PC-9 (cell line): ENCODE measurements at regions not wholly inside any gene's neighbourhood (a gene's known extent, or its start where the extent isn't known, plus 50 kb on each side); places are given as distances from the start of the nearest gene placed in this dataset.

Experiments
- BruUV-seq: library from RNA; stranded (reverse); fragments of 400-500 nt; replicated peaks from 2 replicates; lab custom pipeline; 2021; lab: Mats Ljungman, UMichigan
- CTCF ChIA-PET: fragments of 300-600 bp; sonication (Branson Sonifier 250); formaldehyde crosslinking; loops from one replicate; lab custom pipeline; 2022; ENCODE audit warnings: antibody characterized with exemption; lab: Charles Lee
- POLR2A ChIA-PET: fragments of 300-600 bp; sonication (Branson Sonifier 250); formaldehyde crosslinking; loops from one replicate; lab custom pipeline; 2022; ENCODE audit warnings: antibody characterized with exemption; ENCODE audit not compliant: unreplicated experiment; lab: Charles Lee
- DNase-seq, 2 experiments: peaks; one replicate each; pipeline versions ENCODE4 v3.0.0 to v3.0.0-alpha.2; 2015 to 2022; ENCODE audit warnings: mixed read lengths in 1 of 2
- H2AFZ ChIP-seq: fragments of 200-600 bp; sonication (generic); 2 replicates; pipeline ENCODE4 v1.8.1; 2017; ENCODE audit warnings: antibody characterized with exemption
- H3F3A ChIP-seq: fragments of 200-600 bp; sonication (generic); 2 replicates; pipeline ENCODE4 v1.8.1; 2017; ENCODE audit warnings: antibody characterized with exemption, mild to moderate bottlenecking, low read depth; ENCODE audit not compliant: insufficient read depth
- H3K27ac ChIP-seq: fragments of 200-600 bp; sonication (generic); 2 replicates; pipeline ENCODE4 v1.6.1; 2016; ENCODE audit warnings: mixed run types
- H3K27me3 ChIP-seq: fragments of 200-600 bp; sonication (generic); 2 replicates; pipeline ENCODE4 v1.6.1; 2016; ENCODE audit warnings: low read depth, mixed run types; ENCODE audit not compliant: insufficient read depth
- H3K36me3 ChIP-seq: fragments of 200-600 bp; sonication (generic); 2 replicates; pipeline ENCODE4 v1.6.1; 2016; ENCODE audit warnings: low read depth, mixed run types
- H3K4me1 ChIP-seq: fragments of 200-600 bp; sonication (generic); replicated peaks from 2 replicates; pipeline ENCODE4 v1.6.1; 2016; ENCODE audit warnings: mixed run types; ENCODE audit not compliant: insufficient read depth
- H3K4me2 ChIP-seq: fragments of 200-600 bp; sonication (generic); 2 replicates; pipeline ENCODE4 v1.6.1; 2017; ENCODE audit warnings: mixed run types
- H3K4me3 ChIP-seq: fragments of 200-600 bp; sonication (generic); 2 replicates; pipeline ENCODE4 v1.6.1; 2016; ENCODE audit warnings: mixed run types
- H3K79me2 ChIP-seq: fragments of 200-600 bp; sonication (generic); 2 replicates; pipeline ENCODE4 v1.6.1; 2017; ENCODE audit warnings: low read depth, mixed run types
- H3K9me2 ChIP-seq: fragments of 200-600 bp; sonication (generic); 2 replicates; pipeline ENCODE4 v1.8.1; 2017; ENCODE audit warnings: mild to moderate bottlenecking; ENCODE audit not compliant: insufficient read depth
- H3K9me3 ChIP-seq: fragments of 200-600 bp; sonication (generic); 2 replicates; pipeline ENCODE4 v1.8.1; 2016; ENCODE audit warnings: low read depth; ENCODE audit not compliant: insufficient read depth
- H4K20me1 ChIP-seq: fragments of 200-600 bp; sonication (generic); 2 replicates; pipeline ENCODE4 v1.8.1; 2017; ENCODE audit not compliant: insufficient read depth
- CTCF ChIP-seq: fragments of 200-600 bp; sonication (generic); conservative IDR thresholded peaks from 2 replicates; pipeline ENCODE4 v1.6.1; 2017; ENCODE audit warnings: mixed run types, antibody characterized with exemption, mild to moderate bottlenecking, moderate library complexity
- EZH2 ChIP-seq: fragments of 200-600 bp; sonication (generic); IDR thresholded peaks from 2 replicates; pipeline ENCODE4 v1.8.0; 2017; ENCODE audit warnings: antibody characterized with exemption, low read depth
- intact Hi-C: fragments of 100-400 bp; cut with micrococcal nuclease; formaldehyde crosslinking; loops from one replicate; pipeline ENCODE4 v1.10.0; 2022; ENCODE audit not compliant: unreplicated experiment

GRCh38 chr3:68088216-68088615 lies 433.8 kb upstream of the SUCLG2 start:
- ChIA-PET POLR2A (no interaction called here), CTCF (no interaction called here)
- Histone ChIP-seq H3K27ac (no peak overlapping the region), H3K36me3 (no peaks in the 10 kb centered on the region), H3F3A (no peaks in the 10 kb centered on the region), H3K9me3 (no peaks in the 10 kb centered on the region), H3K4me1 (no peaks in the 10 kb centered on the region), H4K20me1 (no peaks in the 10 kb centered on the region), H3K9me2 (no peaks in the 10 kb centered on the region), H3K79me2 (no peaks in the 10 kb centered on the region), H3K4me2 (no peak overlapping the region), H3K4me3 (no peak overlapping the region), H3K27me3 (no peaks in the 10 kb centered on the region), H2AFZ (no peak overlapping the region)
- no peak for DNase-seq
- no TSS peak for BruUV-seq
- intact Hi-C loops, result no loop called here
- TF ChIP-seq EZH2 (no peak), CTCF (no peak)

- Histone ChIP-seq H3K79me2 (no peaks in the 10 kb centered on the region), H3K9me2 (no peaks in the 10 kb centered on the region), H3K4me2 (no peak overlapping the region), H3K4me3 (no peak overlapping the region), H3K9me3 (no peaks in the 10 kb centered on the region), H3K4me1 (no peaks in the 10 kb centered on the region), H4K20me1 (no peaks in the 10 kb centered on the region), H3K36me3 (no peaks in the 10 kb centered on the region), H2AFZ (no peak overlapping the region), H3F3A (no peaks in the 10 kb centered on the region), H3K27ac (no peak overlapping the region), H3K27me3 (no peaks in the 10 kb centered on the region)
- ChIA-PET POLR2A (no interaction called here), CTCF (no interaction called here)
- DNase-seq, result no peak
- intact Hi-C loops, result no loop called here
- TF ChIP-seq EZH2, result no peak
- TF ChIP-seq CTCF, result no peak
- no TSS peak for BruUV-seq
These were observed 417.6 kb upstream of the SUCLG2 start for GRCh38 chr3:68072062-68072461.

GRCh38 chr3:68070186-68070585 lies 415.8 kb upstream of the SUCLG2 start:
- no peaks in the 10 kb centered on the region for H3K9me3 ChIP-seq
- no peaks in the 10 kb centered on the region for H3K79me2 ChIP-seq
- H3K4me2 ChIP-seq, result no peak overlapping the region
- no peaks in the 10 kb centered on the region for H3K27me3 ChIP-seq
- no peak overlapping the region for H3K27ac ChIP-seq
- H3F3A ChIP-seq, result no peaks in the 10 kb centered on the region
- intact Hi-C loops, result no loop called here
- no peak for DNase-seq
- H3K36me3 ChIP-seq, result no peaks in the 10 kb centered on the region
- no TSS peak for BruUV-seq
- H3K4me1 ChIP-seq, result no peaks in the 10 kb centered on the region
- no peaks in the 10 kb centered on the region for H3K9me2 ChIP-seq
- no peaks in the 10 kb centered on the region for H4K20me1 ChIP-seq
- TF ChIP-seq CTCF (no peak), EZH2 (no peak)
- H2AFZ ChIP-seq, result no peak overlapping the region
- no peak overlapping the region for H3K4me3 ChIP-seq
- CTCF ChIA-PET, result no interaction called here
- POLR2A ChIA-PET, result no interaction called here
